SU-DHL-6 (cell line): ENCODE measurements at regions not wholly inside any gene's neighbourhood (a gene's known extent, or its start where the extent isn't known, plus 50 kb on each side); places are given as distances from the start of the nearest gene placed in this dataset.

Experiments used
- H2AFZ ChIP-seq: fragments of 200-600 bp; sonication (generic); 2 replicates; pipeline ENCODE4 v1.6.1; 2014; ENCODE audit warnings: low read depth, mild to moderate bottlenecking, moderate library complexity, mixed read lengths, antibody characterized with exemption, low read length; ENCODE audit not compliant: severe bottlenecking
- H3F3A ChIP-seq: fragments of 200-600 bp; shearing (Covaris generic); 2 replicates; pipeline ENCODE4 v1.6.0; 2016; ENCODE audit warnings: antibody characterized with exemption, mild to moderate bottlenecking; ENCODE audit not compliant: insufficient read depth
- H3K27ac ChIP-seq: fragments of 200-600 bp; sonication (generic); 2 replicates; pipeline ENCODE4 v1.5.1; 2016; ENCODE audit warnings: low read depth, mild to moderate bottlenecking, low read length, moderate library complexity, mixed read lengths
- H3K27me3 ChIP-seq: fragments of 200-600 bp; sonication (generic), shearing (Covaris generic); 2 replicates; pipeline ENCODE4 v1.6.0; 2014; ENCODE audit warnings: mild to moderate bottlenecking, low read length
- H3K36me3 ChIP-seq: fragments of 200-600 bp; sonication (generic); 2 replicates; pipeline ENCODE4 v1.6.1; 2014; ENCODE audit warnings: mild to moderate bottlenecking, low read length, mixed read lengths
- H3K4me2 ChIP-seq: fragments of 300-600, 200-600 bp; shearing (Covaris generic), sonication (generic); 2 replicates; pipeline ENCODE4 v1.6.0; 2014; ENCODE audit warnings: low read length, low read depth, mild to moderate bottlenecking; ENCODE audit not compliant: poor library complexity, severe bottlenecking
- H3K4me3 ChIP-seq: fragments of 200-600 bp; sonication (generic); 2 replicates; pipeline ENCODE4 v1.5.1; 2014; ENCODE audit warnings: antibody characterized with exemption, low read length, mild to moderate bottlenecking, mixed read lengths; ENCODE audit not compliant: insufficient read depth, poor library complexity, severe bottlenecking
- H3K79me2 ChIP-seq: fragments of 200-600 bp; sonication (generic); 2 replicates; pipeline ENCODE4 v1.6.1; 2014; ENCODE audit warnings: mild to moderate bottlenecking, low read length, moderate library complexity; ENCODE audit not compliant: insufficient read depth
- H3K9ac ChIP-seq: fragments of 200-600 bp; sonication (generic); 2 replicates; pipeline ENCODE4 v1.7.0; 2014; ENCODE audit warnings: mild to moderate bottlenecking, low read length
- H3K9me2 ChIP-seq: fragments of 200-600 bp; sonication (generic); replicated peaks from 2 replicates; pipeline ENCODE4 v1.6.1; 2014; ENCODE audit warnings: low read length; ENCODE audit not compliant: insufficient read depth
- H3K9me3 ChIP-seq: fragments of 200-600 bp; sonication (generic); 2 replicates; pipeline ENCODE4 v1.6.1; 2014; ENCODE audit warnings: low read length, mixed read lengths; ENCODE audit not compliant: insufficient read depth
- H4K20me1 ChIP-seq: fragments of 200-600 bp; sonication (generic); 2 replicates; pipeline ENCODE4 v1.6.1; 2014; ENCODE audit warnings: low read depth, mild to moderate bottlenecking, antibody characterized with exemption, low read length, moderate library complexity, mixed read lengths
- EZH2phosphoT487 ChIP-seq: fragments of 200-600 bp; sonication (generic), shearing (Covaris generic); conservative IDR thresholded peaks from 2 replicates; pipeline ENCODE4 v1.6.1; 2018; ENCODE audit warnings: mild to moderate bottlenecking, antibody characterized with exemption, low read length, moderate library complexity, mixed read lengths
- TF ChIP-seq, protein P1 (sequence below): fragments of 200-600 bp; sonication (generic); IDR thresholded peaks from one replicate; pipeline ENCODE4 v1.5.1; 2017; ENCODE audit warnings: antibody characterized with exemption, mild to moderate bottlenecking, low read length, moderate library complexity; ENCODE audit not compliant: insufficient read depth, poor library complexity, severe bottlenecking

DNA sequence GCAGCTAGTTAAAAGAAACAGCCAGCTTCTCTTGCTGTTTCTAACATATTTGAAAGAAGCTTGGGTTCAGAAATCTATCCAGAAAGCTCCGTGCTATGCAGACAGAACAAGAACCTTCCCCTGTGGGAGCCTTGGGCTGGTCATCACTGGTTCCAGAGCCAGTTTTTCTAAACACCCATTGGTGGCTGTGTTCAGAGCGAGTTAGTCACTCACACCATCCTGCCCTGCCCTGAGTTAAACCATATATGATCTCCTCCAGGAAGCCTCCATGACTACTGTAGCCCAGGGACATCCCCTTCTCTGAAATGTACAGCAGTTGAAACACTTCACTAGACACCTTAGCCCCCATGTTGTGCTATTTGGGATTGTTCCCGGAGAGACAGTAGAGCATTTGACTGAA is 200.8 kb upstream of the SGCG start:
- Histone ChIP-seq H3K4me2 (no peak overlapping the region), H4K20me1 (no peaks in the 10 kb centered on the region), H3K36me3 (no peaks in the 10 kb centered on the region), H3K27me3 (no peaks in the 10 kb centered on the region), H3K4me3 (no peak overlapping the region), H3F3A (no peaks in the 10 kb centered on the region), H3K9ac (no peak overlapping the region), H3K9me2 (no peaks in the 10 kb centered on the region), H2AFZ (no peak overlapping the region), H3K79me2 (no peaks in the 10 kb centered on the region), H3K9me3 (no peaks in the 10 kb centered on the region), H3K27ac (no peak overlapping the region)
- TF ChIP-seq, protein P1, sequence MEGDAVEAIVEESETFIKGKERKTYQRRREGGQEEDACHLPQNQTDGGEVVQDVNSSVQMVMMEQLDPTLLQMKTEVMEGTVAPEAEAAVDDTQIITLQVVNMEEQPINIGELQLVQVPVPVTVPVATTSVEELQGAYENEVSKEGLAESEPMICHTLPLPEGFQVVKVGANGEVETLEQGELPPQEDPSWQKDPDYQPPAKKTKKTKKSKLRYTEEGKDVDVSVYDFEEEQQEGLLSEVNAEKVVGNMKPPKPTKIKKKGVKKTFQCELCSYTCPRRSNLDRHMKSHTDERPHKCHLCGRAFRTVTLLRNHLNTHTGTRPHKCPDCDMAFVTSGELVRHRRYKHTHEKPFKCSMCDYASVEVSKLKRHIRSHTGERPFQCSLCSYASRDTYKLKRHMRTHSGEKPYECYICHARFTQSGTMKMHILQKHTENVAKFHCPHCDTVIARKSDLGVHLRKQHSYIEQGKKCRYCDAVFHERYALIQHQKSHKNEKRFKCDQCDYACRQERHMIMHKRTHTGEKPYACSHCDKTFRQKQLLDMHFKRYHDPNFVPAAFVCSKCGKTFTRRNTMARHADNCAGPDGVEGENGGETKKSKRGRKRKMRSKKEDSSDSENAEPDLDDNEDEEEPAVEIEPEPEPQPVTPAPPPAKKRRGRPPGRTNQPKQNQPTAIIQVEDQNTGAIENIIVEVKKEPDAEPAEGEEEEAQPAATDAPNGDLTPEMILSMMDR = no peak
- no peak for TF ChIP-seq EZH2phosphoT487

DNA sequence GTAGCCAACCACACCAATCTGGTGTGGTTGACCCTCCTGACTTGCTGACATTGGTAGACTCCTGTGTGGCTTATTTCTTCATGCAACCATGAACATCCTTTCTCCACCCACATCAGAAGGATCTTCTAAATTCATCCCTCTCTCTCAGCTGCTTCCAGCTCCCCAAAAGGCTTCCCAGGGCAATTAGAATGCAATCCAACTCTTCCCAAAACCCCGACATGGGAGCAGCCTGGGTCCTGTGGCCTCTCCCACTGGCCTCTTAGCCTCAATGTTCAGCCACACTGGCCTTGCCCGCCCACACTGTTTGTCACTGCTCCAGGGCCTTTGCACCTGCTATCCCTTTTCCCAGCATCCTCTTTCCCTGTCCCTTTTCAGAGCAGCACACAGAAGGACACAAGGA is 199.8 kb upstream of the SGCG start:
- Histone ChIP-seq H2AFZ (no peak overlapping the region), H3F3A (no peaks in the 10 kb centered on the region), H3K4me3 (no peak overlapping the region), H3K27ac (no peak overlapping the region), H3K4me2 (no peak overlapping the region), H3K9ac (no peak overlapping the region), H3K79me2 (no peaks in the 10 kb centered on the region), H3K9me2 (no peaks in the 10 kb centered on the region), H3K9me3 (no peaks in the 10 kb centered on the region), H3K27me3 (no peaks in the 10 kb centered on the region), H3K36me3 (no peaks in the 10 kb centered on the region), H4K20me1 (no peaks in the 10 kb centered on the region)
- no peak for TF ChIP-seq EZH2phosphoT487
- TF ChIP-seq, protein P1 = no peak

DNA sequence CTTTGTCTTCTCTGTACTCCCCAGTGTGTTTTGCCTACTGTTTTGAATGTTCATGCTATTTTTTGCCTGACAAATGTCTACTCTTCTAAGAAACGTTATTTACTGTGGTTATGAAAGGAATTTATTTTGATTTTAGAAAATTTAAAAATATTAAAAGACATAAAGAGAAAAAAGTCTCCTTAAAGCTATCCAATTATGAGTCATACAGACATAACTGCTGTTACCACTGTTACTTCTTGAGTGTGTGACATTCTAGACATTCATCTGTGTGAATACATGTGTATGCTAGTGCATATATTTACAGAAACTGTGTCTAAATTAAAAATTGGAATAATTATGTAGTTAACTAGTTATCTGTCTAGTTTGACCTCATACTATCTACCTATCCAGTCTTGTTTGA is 187.6 kb upstream of the SGCG start:
- Histone ChIP-seq H3K79me2 (no peaks in the 10 kb centered on the region), H3K36me3 (no peaks in the 10 kb centered on the region), H3K4me2 (no peak overlapping the region), H3K4me3 (no peak overlapping the region), H3K9ac (no peak overlapping the region), H2AFZ (no peak overlapping the region), H3K9me3 (no peaks in the 10 kb centered on the region), H3K27me3 (no peaks in the 10 kb centered on the region), H4K20me1 (no peaks in the 10 kb centered on the region), H3K27ac (no peak overlapping the region), H3F3A (no peaks in the 10 kb centered on the region), H3K9me2 (no peaks in the 10 kb centered on the region; the same call in 1 of the 2 replicates)
- no peak for TF ChIP-seq EZH2phosphoT487
- TF ChIP-seq, protein P1 = no peak
